ENCODE measurements at regions not wholly inside any gene's neighbourhood (a gene's known extent, or its start where the extent isn't known, plus 50 kb on each side); places are given as distances from the start of the nearest gene placed in this dataset.

DNA sequence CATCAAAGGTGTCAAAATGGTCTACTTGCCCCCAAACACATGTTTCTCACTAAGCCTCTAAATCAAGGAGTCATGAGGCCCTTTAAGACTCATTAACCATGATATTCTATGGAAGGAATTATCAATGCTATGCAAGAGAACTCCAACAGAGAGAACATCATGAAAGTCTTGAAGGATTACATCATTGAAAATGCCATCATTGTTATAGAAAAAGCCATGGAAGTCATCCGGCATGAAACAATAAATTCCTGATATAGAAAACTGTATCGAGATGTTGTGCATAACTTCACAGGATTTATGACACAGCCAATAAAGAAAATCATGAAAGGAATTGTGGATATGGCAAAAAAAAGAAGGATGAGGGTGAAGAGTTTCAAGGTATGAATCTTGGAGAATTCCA, 1363.6 kb upstream of the CDH2 start:
- DNase-seq: no peak
- H3K27ac Mint-ChIP-seq: no peak overlapping the region
- peaks cover 6 to 33% (median 17%) of the 10 kb centered on the region in 6 donors for H3K9me3 Mint-ChIP-seq
- H3K27me3 Mint-ChIP-seq (ENCODE audit: low read depth in 3 of 3): peaks cover 0 to 2% (median 0%) of the 10 kb centered on the region in 3 donors
- H3K36me3 Mint-ChIP-seq: no peaks in the 10 kb centered on the region
- H3K4me3 Mint-ChIP-seq: no peak overlapping the region
- no peaks in the 10 kb centered on the region for H3K4me1 Mint-ChIP-seq

DNA sequence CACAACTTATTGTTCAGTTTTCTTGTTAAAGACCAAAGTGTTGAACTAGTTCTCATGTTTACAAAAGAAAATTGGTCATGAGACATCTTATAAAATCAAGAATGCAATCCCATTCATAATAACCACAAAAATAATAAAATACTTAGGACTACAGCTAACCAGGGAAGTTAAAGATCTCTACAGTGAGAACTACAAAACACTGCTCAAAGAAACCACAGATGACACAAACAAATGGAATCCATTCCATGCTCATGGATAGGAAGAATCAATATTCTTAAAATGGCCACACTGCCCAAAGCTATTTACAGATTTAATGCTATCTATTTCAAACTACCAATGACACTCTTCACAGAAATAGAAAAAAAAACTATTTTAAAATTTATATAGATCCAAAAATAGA, 1354.8 kb upstream of the CDH2 start:
- Mint-ChIP-seq H3K9me3 (peaks cover 6 to 23% (median 12%) of the 10 kb centered on the region in 6 donors), H3K4me1 (no peaks in the 10 kb centered on the region), H3K27ac (no peak overlapping the region), H3K27me3 (ENCODE audit: low read depth in 3 of 3) (peaks cover 0 to 2% (median 2%) of the 10 kb centered on the region in 3 donors), H3K4me3 (no peak overlapping the region), H3K36me3 (no peaks in the 10 kb centered on the region)
- no peak for DNase-seq

DNA sequence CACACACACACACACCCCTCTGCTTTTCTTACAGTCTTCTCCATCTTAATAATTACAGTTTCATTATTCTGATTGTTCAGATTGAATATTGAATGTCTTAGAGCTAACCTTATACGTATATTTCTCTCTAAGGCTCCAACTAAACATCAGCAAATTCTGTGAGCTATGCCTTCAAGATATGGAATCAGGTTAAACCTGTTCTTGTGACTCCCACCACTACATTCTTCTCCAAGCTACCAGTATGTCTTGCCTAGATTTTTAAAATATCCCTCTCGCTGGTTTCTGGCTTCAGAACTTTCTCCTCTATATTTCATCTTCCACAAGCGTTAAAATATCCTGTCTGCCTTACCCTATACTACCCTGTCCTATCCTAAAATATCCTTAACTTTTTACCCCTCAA, 1346.4 kb upstream of the CDH2 start:
- H3K4me3 Mint-ChIP-seq: no peak overlapping the region
- H3K4me1 Mint-ChIP-seq: no peaks in the 10 kb centered on the region
- DNase-seq: no peak
- peaks cover 0 to 4% (median 0%) of the 10 kb centered on the region in 3 donors for H3K27me3 Mint-ChIP-seq (ENCODE audit: low read depth in 3 of 3)
- H3K36me3 Mint-ChIP-seq: no peaks in the 10 kb centered on the region
- no peak overlapping the region for H3K27ac Mint-ChIP-seq
- H3K9me3 Mint-ChIP-seq: peaks cover 3 to 34% (median 17%) of the 10 kb centered on the region in 6 donors

DNA sequence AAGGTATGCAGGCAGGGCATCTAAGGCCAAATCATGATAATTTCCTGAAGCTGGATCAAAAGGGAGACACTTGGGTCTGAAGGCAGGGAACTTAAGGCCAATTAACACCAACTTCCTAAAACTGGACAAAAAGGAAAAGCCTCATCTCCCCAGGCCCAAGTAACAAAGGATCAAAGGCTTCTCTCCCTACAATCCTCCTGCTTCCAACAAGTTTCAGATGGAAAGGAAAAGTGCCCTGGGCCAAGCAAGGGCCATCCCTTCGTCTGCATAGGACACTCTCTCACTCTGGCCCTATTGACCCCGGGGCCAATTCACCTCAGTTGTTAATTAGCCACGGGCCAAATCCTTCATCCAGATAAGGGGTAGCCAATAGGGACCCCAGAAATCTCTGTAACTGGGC, 1335.8 kb upstream of the CDH2 start:
- Mint-ChIP-seq H3K27me3 (ENCODE audit: low read depth in 3 of 3) (peaks cover 0 to 2% (median 0%) of the 10 kb centered on the region in 3 donors), H3K4me3 (no peak overlapping the region), H3K4me1 (no peaks in the 10 kb centered on the region), H3K9me3 (peaks cover 5 to 7% (median 6%) of the 10 kb centered on the region in 6 donors), H3K36me3 (no peaks in the 10 kb centered on the region), H3K27ac (no peak overlapping the region)
- DNase-seq: no peak

DNA sequence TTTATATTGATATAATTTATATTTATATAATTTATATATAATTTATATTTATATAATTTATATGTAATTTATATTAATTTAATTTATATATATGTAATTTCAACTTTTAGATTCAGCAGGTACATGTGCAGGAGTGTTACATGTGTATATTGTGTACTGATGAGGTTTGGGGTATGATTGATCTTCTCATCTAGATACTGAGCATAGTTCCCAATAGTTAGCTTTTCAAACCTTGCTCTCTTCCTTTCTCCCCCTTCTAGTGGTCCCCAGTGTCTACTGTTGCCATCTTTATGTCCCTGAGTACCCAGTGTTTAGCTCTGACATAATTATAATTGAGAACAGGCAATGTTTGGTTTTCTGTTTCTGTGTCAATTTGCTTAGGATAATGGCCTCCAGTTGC, 1335.3 kb upstream of the CDH2 start:
- DNase-seq: no peak
- no peak overlapping the region for H3K4me3 Mint-ChIP-seq
- H3K9me3 Mint-ChIP-seq: peaks cover 5 to 9% (median 7%) of the 10 kb centered on the region in 6 donors
- H3K27me3 Mint-ChIP-seq (ENCODE audit: low read depth in 3 of 3): peaks cover 0 to 2% (median 0%) of the 10 kb centered on the region in 3 donors
- H3K27ac Mint-ChIP-seq: no peak overlapping the region
- no peaks in the 10 kb centered on the region for H3K36me3 Mint-ChIP-seq
- H3K4me1 Mint-ChIP-seq: no peaks in the 10 kb centered on the region

DNA sequence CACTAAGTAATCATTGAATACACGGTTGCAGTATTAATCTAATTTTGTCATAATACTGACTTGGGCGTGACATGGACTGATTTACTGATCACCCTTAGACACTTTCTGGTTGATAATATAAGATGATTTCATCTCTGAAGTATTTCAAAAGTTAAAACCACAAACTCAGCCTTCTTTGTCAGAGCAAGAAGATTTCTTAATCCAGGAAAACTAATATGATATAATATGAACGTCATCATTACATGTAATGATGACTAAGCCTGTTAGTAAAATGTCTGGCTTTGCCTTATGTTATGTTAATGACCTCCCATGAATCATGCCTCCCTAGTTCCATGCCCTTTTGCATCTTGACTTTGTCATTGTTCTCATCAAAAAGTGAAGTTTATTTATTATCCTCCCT, 1325.0 kb upstream of the CDH2 start:
- Mint-ChIP-seq H3K9me3 (peaks cover 1 to 33% (median 9%) of the 10 kb centered on the region in 6 donors), H3K27me3 (ENCODE audit: low read depth in 3 of 3) (peaks cover 0 to 2% (median 1%) of the 10 kb centered on the region in 3 donors), H3K36me3 (peaks cover 0 to 4% (median 0%) of the 10 kb centered on the region in 3 donors), H3K27ac (no peak overlapping the region), H3K4me3 (no peak overlapping the region), H3K4me1 (no peaks in the 10 kb centered on the region)
- DNase-seq: no peak

DNA sequence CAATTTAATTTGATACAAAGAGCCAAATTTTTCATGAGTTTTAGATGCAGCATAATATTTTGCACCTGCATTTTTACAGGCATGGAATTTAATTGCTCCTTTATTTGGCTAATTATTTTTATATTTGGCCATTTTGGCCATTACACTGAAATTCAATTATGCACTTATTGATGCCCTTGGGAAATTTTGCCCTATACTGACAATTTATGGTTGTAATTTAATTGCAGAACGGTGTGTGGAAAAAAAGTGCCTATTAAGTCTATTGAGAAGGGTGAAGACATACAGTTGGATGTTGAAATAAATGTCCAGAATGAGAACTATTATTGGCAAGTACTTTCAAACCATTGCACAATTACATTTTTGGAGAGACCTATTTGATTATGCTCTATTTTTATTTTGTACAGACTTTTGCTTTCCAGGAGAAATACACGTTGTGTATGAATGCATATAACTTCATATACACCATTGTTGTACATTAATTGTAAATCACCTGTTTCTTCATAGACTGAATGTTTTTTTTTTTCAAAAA, 1319.3 kb upstream of the CDH2 start:
- Mint-ChIP-seq H3K36me3 (peaks cover 0 to 4% (median 0%) of the 10 kb centered on the region in 3 donors), H3K27ac (no peak overlapping the region), H3K4me1 (no peaks in the 10 kb centered on the region), H3K27me3 (ENCODE audit: low read depth in 3 of 3) (peaks cover 0 to 1% (median 0%) of the 10 kb centered on the region in 3 donors), H3K4me3 (no peak overlapping the region), H3K9me3 (peaks cover 7 to 14% (median 11%) of the 10 kb centered on the region in 6 donors)
- no peak for DNase-seq

DNA sequence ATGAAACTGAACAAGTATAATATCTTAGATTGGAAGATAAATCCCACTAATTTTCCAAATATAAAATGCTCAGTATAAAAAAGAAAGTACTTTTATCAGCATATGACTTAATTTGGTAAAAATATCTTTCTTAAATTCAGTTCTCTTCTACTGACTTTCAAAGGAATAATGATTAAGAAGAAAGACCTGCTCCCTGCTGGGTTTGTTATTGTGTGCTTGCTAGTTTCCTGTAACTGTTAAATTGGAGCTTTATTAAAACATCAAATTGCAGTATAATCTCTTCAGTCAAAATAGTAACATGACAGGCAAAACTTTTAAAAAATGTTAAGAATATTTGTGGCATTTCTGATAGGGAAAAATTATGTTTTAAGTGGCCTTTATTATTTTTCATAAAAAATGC, 1317.4 kb upstream of the CDH2 start:
- no peak overlapping the region for H3K27ac Mint-ChIP-seq
- H3K4me1 Mint-ChIP-seq: no peaks in the 10 kb centered on the region
- peaks cover 0 to 1% (median 0%) of the 10 kb centered on the region in 3 donors for H3K27me3 Mint-ChIP-seq (ENCODE audit: low read depth in 3 of 3)
- H3K9me3 Mint-ChIP-seq: peaks cover 2 to 13% (median 8%) of the 10 kb centered on the region in 6 donors
- H3K36me3 Mint-ChIP-seq: peaks cover 0 to 4% (median 0%) of the 10 kb centered on the region in 3 donors
- no peak overlapping the region for H3K4me3 Mint-ChIP-seq
- no peak for DNase-seq

DNA sequence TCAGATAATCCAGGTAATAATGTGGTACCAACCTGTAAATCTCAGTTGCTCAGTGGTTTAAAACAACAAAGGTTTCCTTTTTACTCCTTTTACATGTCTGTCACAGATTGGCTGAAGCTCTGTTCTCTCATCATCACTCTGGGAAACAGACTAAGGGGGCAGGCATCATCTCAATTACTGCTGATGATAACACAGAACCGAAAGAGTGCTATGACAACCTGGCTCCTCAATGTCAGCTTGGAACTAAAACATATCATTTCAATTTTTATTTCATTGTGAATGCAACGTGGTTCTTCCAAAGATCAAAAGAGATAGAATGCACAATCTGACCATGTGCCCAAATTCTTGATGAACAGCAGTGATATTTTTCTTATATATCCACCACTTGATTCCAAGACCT, 1315.0 kb upstream of the CDH2 start:
- H3K4me3 Mint-ChIP-seq: no peak overlapping the region

DNA sequence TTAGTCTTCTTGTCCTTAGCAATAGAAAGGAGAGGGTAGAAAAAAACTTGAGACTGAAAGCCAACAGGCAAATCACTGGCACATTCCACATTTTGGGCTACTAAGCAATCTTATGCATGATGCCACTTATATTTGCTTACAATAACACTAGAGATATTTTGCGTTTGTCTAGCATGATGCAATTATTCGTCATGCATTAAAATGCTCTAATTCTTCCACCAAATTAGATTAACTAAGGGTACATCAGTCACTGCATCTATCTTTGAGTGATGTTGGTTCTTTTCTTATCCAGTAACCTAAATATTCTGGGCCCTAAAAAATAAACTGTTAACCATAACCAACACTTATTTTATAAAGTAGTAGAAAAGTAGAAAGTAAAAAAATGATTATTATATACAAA, 1311.7 kb upstream of the CDH2 start:
- no peak for DNase-seq
- Mint-ChIP-seq H3K4me3 (no peak overlapping the region), H3K9me3 (peaks cover 2 to 24% (median 13%) of the 10 kb centered on the region in 6 donors), H3K4me1 (no peaks in the 10 kb centered on the region), H3K27me3 (ENCODE audit: low read depth in 3 of 3) (no peaks in the 10 kb centered on the region), H3K36me3 (no peaks in the 10 kb centered on the region), H3K27ac (no peak overlapping the region)

More for the DNA sequence above, 1315.0 kb upstream of the CDH2 start:
- H3K4me1 Mint-ChIP-seq: no peaks in the 10 kb centered on the region
- H3K27ac Mint-ChIP-seq: no peak overlapping the region
- no peaks in the 10 kb centered on the region for H3K36me3 Mint-ChIP-seq
- H3K27me3 Mint-ChIP-seq (ENCODE audit: low read depth in 3 of 3): no peaks in the 10 kb centered on the region
- DNase-seq: no peak
- H3K9me3 Mint-ChIP-seq: peaks cover 2 to 21% (median 9%) of the 10 kb centered on the region in 6 donors

DNA sequence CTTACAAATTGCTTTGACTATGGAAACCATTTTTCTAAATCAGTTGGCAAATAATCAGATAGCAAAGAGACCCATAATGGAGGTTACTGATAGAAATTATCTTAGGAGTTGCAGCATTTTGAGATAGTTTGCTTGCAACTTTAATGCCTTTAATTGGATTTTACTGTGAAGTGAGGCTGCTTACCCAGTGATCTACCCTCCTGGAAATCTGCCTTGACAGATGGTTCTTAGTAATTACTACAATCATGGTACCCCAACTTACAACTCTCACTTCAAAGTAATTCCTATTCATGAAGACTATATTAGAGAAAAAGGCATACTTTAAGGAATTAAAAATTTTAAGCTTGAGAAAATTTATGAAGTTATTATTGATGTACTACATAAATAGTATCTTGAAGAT, 1288.6 kb upstream of the CDH2 start:
- no peaks in the 10 kb centered on the region for H3K27me3 Mint-ChIP-seq (ENCODE audit: low read depth in 3 of 3)
- H3K4me3 Mint-ChIP-seq: no peak overlapping the region
- H3K9me3 Mint-ChIP-seq: peaks cover 2 to 21% (median 5%) of the 10 kb centered on the region in 6 donors
- no peaks in the 10 kb centered on the region for H3K36me3 Mint-ChIP-seq
- no peaks in the 10 kb centered on the region for H3K4me1 Mint-ChIP-seq
- H3K27ac Mint-ChIP-seq: no peak overlapping the region
- no peak for DNase-seq

DNA sequence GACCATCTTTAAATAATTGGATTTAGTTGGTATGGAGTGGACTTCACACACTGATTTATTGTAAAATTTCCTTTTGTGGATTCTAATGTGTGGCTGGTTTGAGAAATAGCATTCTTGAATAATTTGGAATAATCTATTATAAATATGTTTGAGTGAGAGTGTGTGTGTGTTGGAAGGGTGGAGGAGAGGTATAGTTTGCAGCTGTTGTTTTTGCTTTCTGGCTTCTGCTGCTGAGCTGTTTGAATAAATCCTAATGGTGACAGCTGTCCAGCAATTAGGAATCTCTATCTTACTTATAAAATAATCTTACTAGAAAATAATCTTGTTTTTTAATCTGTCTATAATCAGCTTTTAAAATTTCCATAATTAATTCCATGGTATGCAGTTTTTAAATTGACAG, 1283.0 kb upstream of the CDH2 start:
- no peaks in the 10 kb centered on the region for H3K4me1 Mint-ChIP-seq
- no peaks in the 10 kb centered on the region for H3K36me3 Mint-ChIP-seq
- no peak for DNase-seq
- H3K4me3 Mint-ChIP-seq: no peak overlapping the region
- H3K9me3 Mint-ChIP-seq: peaks cover 0 to 21% (median 5%) of the 10 kb centered on the region in 6 donors
- H3K27me3 Mint-ChIP-seq (ENCODE audit: low read depth in 3 of 3): no peaks in the 10 kb centered on the region
- no peak overlapping the region for H3K27ac Mint-ChIP-seq

DNA sequence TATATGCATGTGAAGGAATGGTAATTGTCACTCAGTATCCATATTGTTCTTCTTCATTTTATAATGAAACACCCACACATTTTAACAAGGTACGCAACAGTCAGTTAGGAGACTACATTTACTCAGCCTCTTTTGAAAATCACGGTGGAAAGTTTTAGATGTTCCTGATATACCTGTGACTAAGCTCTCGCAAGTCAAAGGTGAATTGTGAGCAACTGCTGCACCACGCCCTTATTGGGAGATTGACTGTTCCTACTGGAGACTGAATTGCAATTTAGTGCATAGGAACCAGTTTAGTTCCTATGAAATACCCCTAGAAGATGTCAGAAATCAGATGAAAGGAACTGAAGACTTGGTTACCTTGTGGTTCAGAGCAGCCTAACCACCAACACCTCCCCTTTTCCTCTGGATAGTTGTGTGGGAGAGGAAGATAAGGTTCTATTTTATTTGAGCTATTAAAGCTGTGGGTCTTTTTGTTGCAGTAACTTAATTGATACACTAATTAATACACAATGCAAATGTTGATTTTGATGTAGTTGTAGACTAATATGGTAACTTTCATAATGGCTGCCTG, 1280.5 kb upstream of the CDH2 start:
- H3K9me3 Mint-ChIP-seq: peaks cover 0 to 26% (median 8%) of the 10 kb centered on the region in 6 donors
- DNase-seq: no peak
- H3K4me3 Mint-ChIP-seq: no peak overlapping the region
- H3K27me3 Mint-ChIP-seq (ENCODE audit: low read depth in 3 of 3): no peaks in the 10 kb centered on the region
- no peak overlapping the region for H3K27ac Mint-ChIP-seq
- no peaks in the 10 kb centered on the region for H3K36me3 Mint-ChIP-seq
- no peaks in the 10 kb centered on the region for H3K4me1 Mint-ChIP-seq

DNA sequence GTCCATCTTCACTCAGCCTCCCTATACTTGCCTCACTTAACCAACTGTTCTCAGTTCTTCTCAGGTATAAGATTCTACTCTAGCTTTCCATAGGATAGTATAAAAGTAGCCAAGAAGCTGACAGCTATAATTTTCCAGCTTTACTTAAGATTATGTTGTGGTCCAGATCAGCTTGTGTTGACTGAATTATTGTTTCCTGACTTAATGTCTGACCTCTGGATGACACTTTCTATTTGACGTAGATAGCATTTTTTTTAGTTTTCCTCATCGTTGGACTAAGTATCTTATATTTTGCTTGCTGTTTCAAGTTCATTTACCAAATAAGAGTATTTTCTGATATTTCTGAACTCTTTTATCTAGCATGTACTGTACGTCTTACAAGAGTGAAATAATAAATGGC, 1272.5 kb upstream of the CDH2 start:
- Mint-ChIP-seq H3K9me3 (peaks cover 2 to 21% (median 8%) of the 10 kb centered on the region in 6 donors), H3K27me3 (ENCODE audit: low read depth in 3 of 3) (no peaks in the 10 kb centered on the region), H3K4me1 (no peaks in the 10 kb centered on the region), H3K36me3 (no peaks in the 10 kb centered on the region), H3K27ac (no peak overlapping the region), H3K4me3 (no peak overlapping the region)
- DNase-seq: no peak

DNA sequence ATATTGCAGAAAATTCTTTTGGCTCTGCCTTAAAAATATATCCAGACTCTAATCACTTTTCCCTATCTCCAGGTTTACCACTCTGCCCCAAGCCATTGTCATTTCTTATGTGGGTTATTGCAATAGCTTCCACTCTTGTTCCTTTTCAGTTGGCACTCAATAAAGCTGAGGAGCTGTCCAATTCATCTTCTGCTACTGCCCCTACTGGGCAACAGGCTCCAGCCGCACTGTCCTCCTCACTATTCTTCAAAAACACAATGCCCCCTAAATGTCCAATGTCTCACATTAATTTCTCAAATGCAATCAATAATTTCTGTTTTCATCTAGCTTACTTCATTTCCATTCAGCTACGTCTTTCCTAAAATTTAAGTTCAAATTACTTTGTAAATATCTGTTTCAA, 1262.5 kb upstream of the CDH2 start:
- Mint-ChIP-seq H3K36me3 (no peaks in the 10 kb centered on the region), H3K4me3 (no peak overlapping the region), H3K27me3 (ENCODE audit: low read depth in 3 of 3) (peaks cover 0 to 2% (median 0%) of the 10 kb centered on the region in 3 donors), H3K27ac (no peak overlapping the region), H3K4me1 (no peaks in the 10 kb centered on the region), H3K9me3 (peaks cover 0 to 22% (median 10%) of the 10 kb centered on the region in 6 donors)
- DNase-seq: no peak
